AG09309 (cell line): ENCODE measurements at regions not wholly inside any gene's neighbourhood (a gene's known extent, or its start where the extent isn't known, plus 50 kb on each side); places are given as distances from the start of the nearest gene placed in this dataset.
"Not testable (repeated sequence)": the region's sequence is repeated elsewhere in the genome, so short reads cannot be mapped to it uniquely, and the experiment has no call there.

Experiments
- DNase-seq: peaks from one replicate; pipeline ENCODE4 v3.0.0-alpha.2; 2010; ENCODE audit warnings: low read depth
- H3K4me3 ChIP-seq: 2 replicates; pipeline ENCODE4 v1.5.1; 2011; ENCODE audit warnings: mild to moderate bottlenecking, low read depth, low read length, moderate library complexity; ENCODE audit not compliant: control insufficient read depth
- CTCF ChIP-seq: IDR thresholded peaks from 2 replicates; pipeline ENCODE4 v1.5.1; 2011; ENCODE audit warnings: mild to moderate bottlenecking, low read depth, low read length, inconsistent platforms; ENCODE audit not compliant: insufficient read depth, control insufficient read depth; ENCODE audit errors: missing control alignments

- DNase-seq, result no peak
- no peak overlapping the region for H3K4me3 ChIP-seq
- TF ChIP-seq CTCF, result no peak
Measured at GRCh38 chrX:1109580-1110119, 102.8 kb downstream of the CRLF2 start.

- no peak for DNase-seq
- TF ChIP-seq CTCF, result no peak
- no peak overlapping the region for H3K4me3 ChIP-seq
Measured at GRCh38 chrX:1108501-1109445, 103.7 kb downstream of the CRLF2 start.

GRCh38 chrX:1106478-1107210 lies 105.8 kb downstream of the CRLF2 start:
- no peak for TF ChIP-seq CTCF
- no peak for DNase-seq

GRCh38 chrX:1105671-1106419 lies 106.6 kb downstream of the CRLF2 start:
- no peak for TF ChIP-seq CTCF
- no peak overlapping the region for H3K4me3 ChIP-seq
- DNase-seq, result no peak

More at GRCh38 chrX:1106478-1107210, 105.8 kb downstream of the CRLF2 start:
- H3K4me3 ChIP-seq, result no peak overlapping the region

- DNase-seq, H3K4me3 ChIP-seq: not testable (repeated sequence)
Measured at GRCh38 chrX:1105031-1105430, 107.4 kb downstream of the CRLF2 start.

GRCh38 chrX:1103360-1103759 lies 109.1 kb downstream of the CRLF2 start:
- no peak for TF ChIP-seq CTCF
- DNase-seq, result no peak
- no peak overlapping the region for H3K4me3 ChIP-seq
